Stimulated activated CD8-positive, alpha-beta memory T cell treated with anti-CD3 and anti-CD28 coated beads, Interleukin-7, amount 100 ng/mL, for 4 hours (primary cell): ENCODE measurements at regions not wholly inside any gene's neighbourhood (a gene's known extent, or its start where the extent isn't known, plus 50 kb on each side); places are given as distances from the start of the nearest gene placed in this dataset.
"Not testable (repeated sequence)": the region's sequence is repeated elsewhere in the genome, so short reads cannot be mapped to it uniquely, and the experiment has no call there.

ENCODE experiments used
- DNase-seq, 2 donors: peaks; one replicate each; pipeline ENCODE4 v3.0.0-alpha.2; 2020; ENCODE audit warnings: low read depth in 2 of 2

- DNase-seq, result no peak
Measured at GRCh38 chr1:5686925-5687706, 305.1 kb downstream of the NPHP4 start.

DNA sequence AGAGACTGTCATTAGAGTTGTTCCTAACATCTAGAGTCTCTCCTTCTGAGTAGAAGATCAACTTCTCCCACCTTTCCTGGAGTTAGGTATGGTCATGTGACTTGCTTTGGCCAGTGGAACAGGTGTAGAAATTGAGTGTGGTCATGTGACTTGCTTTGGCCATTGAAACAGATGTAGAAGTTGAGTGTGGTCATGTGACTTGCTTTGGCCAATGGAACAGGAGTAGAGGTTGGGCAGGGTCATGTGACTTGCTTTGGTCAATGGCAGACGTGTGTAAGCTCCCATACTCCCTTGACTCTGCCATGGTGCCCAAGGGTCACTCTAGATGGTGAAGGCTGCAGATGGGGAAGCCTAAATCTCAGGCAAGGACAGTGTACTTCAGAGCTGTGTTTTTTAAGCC, 306.0 kb downstream of the NPHP4 start:
- DNase-seq, result no peak

DNA sequence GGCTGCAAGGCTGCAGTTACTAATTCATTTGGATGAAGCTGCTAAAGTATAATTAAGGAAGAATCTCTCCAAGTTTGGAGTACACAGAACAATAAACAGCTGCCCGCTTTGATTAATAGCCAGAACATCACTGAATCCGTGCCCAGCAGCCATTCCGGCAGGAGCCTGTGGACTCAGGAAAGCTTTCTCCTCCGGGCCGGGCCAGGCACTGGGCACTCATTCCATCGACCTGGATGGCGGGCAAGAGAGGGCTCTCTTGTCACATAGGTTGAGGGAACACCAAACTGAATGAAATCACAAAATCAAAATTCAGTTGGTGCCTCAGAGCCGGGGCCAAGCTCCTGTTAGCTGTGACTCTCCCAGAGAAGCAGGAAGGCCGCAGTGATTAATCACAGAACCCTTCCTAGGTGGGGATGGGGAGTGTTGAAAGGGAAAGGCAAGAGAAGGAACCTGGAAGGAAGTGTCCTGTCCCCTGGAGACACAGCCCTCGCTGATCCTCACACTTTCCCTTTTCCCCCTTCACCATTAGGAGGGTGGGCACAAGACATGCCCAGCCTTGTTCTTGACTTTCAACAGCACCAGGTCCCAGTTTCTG, 306.7 kb downstream of the NPHP4 start:
- no peak for DNase-seq

DNA sequence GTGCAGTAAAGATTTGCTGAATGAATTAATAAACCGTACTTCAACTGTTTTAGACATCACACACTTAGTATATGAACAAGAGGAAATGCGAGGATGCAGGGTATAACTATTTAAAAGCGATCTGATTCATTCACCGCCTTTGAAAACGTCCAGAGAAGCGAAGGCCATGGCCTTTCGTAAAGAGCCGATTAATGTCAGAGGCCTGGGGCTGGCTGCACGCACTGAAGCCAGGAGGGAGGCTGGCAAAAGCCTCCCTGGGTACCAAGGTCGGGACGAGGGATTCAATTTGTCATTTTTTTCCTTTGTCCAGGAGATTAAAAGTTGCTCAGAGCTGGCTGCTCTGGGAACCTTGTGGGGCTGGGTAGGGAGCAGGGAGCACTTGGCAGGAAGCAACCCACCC, 307.4 kb downstream of the NPHP4 start:
- DNase-seq, result no peak

DNA sequence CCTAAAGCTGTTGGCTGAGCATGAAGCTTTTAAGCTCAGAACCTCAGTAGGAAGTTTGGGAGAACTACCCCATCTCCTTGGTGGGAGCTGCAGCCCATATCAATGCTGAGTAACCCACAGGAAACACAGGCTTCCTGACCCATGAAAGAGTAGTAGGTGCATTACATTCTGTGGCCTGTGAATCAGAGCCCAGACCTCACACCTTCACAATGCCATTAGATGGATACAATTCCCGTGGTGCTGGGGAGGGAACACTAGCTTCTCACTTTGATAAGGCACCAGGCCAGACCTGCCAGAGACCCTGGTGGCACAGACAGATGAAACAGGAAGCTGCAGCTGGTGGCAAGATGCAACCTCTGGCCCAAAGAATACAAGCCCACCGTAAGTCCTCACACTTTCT, 308.8 kb downstream of the NPHP4 start:
- no peak for DNase-seq

- no peak for DNase-seq
Measured at GRCh38 chr1:5682626-5683225, 309.5 kb downstream of the NPHP4 start.

GRCh38 chr1:5681654-5682053, 310.6 kb downstream of the NPHP4 start:
- no peak for DNase-seq

GRCh38 chr1:5680600-5680999, 311.6 kb downstream of the NPHP4 start:
- no peak for DNase-seq

DNA sequence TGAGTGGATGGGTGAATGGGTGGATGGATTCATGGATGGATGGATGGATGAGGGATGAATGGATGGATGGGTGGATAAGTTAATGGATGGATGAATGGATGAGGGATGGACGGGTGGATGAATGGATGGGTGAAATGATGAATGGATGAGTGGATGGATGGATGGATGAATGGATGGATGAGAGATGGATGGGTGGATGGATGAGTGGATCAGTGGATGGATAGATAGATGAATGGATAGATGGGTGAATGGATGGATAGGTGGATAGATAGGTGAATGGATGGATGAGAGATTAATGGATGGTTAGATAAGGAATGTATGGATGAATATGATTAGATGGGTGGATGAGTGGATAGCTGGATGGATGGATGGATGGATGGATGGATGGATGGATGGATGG, 313.5 kb downstream of the NPHP4 start:
- DNase-seq, result no peak

DNA sequence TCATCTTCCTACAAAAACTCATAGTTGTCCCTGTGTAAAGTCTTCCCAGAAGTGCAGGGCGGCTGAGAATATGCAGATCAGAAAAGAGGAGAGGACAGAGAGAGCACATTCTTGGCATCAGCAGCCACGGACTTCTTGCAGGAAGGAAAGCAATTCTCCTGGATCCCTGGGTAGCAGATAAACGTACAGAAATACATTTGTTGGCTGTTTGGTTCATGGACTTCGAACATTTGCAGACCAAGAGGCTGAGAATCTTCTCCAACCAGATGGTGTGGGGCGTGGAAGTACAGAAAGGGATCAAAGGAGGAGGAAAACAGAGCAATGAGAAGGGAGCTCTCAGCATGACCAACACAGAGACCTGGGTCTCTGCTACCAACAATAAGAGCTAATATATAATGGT, 319.9 kb downstream of the NPHP4 start:
- not testable (repeated sequence) for DNase-seq

GRCh38 chr1:5670590-5671350, 321.5 kb downstream of the NPHP4 start:
- no peak for DNase-seq

DNA sequence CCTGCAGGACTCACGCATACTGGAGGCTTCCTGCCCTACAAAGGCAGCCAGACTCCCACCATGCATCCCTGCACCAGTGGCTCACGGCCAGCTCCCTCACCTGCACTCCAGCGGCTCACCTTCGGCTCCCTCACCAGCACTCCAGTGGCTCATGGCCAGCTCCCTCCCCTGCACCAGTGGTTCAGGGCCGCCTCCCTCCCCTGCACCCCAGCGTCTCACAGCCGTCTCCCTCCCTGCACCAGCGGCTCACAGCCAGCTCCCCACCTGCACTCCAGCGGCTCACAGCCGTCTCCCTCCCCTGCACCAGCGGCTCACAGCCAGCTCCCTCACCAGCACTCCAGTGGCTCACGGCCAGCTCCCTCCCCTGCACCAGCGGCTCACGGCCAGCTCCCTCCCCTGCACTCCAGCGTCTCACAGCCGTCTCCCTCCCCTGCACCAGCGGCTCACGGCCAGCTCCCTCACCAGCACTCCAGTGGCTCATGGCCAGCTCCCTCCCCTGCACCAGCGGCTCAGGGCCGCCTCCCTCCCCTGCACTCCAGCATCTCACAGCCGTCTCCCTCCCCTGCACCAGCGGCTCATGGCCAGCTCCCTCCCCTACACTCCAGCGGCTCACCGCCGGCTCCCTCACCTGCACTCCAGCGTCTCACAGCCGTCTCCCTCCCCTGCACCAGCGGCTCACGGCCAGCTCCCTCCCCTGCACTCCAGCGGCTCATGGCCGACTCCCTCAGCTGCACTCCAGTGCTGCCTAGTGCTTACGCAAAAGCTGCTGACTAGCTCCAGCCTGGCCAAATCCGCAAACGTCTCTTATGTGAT, 324.5 kb downstream of the NPHP4 start:
- no peak for DNase-seq

DNA sequence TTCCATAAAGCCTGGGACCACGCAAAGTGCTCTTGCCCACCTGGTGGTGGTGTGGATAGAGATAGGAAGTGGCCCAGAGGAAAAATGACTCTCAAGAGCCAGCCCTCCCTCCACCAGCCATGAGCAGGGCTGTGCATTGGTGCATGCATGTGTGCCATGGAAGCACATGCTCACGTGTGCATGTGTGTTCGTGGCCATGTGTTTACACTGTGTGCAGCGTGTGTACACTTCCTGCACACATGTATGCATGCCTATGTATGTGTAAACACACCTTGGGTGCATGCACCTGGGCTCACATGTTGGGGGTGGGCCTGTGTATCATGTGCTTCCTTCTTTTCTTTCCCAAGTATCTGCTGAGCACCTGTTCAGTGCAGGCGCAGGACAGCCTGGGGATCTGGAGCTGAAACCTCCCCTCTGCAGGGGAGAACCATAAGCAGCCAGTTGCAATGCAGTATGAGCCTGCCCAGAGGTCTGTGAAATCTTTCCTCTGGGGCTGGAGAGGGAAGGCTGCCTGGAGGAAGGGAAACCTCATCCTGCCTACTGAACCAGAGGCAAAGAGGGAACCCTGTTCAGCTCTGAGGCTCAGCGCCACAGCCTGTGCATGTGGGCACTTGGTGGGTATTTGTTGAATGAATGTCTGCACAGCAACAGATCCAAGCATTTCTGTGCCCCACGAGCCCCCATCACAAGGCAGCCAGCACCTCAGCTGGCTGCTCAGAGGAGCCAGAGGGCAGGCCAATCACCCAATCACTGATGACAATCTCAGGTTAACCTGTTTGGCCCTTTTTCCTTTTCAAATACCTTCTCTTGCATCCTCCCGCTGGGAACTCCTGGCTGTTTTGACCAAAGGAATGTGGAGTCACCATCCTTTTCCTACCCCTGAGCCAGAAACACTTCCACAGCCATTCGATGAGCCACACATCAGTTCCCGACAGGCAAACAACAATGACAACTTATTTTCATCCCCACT, 327.0 kb downstream of the NPHP4 start:
- DNase-seq, result no peak

DNA sequence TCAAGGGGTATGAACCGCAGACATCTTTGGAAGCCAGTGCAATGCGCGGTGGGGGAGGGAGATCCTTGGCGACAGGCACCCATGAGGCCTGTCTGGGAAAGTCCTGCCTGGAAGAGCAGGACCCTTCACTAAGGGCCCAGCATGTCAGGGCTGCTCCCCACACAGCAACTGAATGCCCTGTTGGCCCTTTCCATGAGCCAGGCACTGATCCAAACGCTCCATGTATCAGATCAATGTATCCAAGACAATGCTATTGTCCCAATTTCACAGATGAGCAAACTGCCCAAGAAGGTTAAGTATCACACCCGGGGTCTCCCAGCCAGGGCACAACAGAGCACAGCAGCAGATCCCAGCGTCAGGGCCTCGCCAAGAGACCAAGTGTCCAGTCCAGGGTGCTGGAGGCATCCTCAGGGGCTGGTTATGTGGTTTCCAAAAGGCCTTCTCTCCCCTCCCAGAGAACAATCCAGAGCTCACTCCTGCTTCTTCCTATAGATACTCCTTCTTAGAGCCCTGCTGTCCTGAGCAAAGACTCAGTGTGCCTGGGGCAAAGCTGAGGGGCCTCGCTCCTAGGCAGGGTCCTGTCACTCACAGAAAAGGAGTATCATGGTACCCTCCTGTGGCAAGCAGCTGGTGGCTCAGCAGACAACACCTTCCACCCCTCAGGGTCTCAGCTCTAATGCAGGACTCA, 328.0 kb downstream of the NPHP4 start:
- DNase-seq, result no peak

- no peak for DNase-seq
Measured at GRCh38 chr1:5662744-5663126, 329.5 kb downstream of the NPHP4 start.

GRCh38 chr1:5662086-5662743, 330.0 kb downstream of the NPHP4 start:
- no peak for DNase-seq

- no peak for DNase-seq
Measured at GRCh38 chr1:5661196-5662085, 330.8 kb downstream of the NPHP4 start.
